ENCODE measurements at regions not wholly inside any gene's neighbourhood (a gene's known extent, or its start where the extent isn't known, plus 50 kb on each side); places are given as distances from the start of the nearest gene placed in this dataset.

DNA sequence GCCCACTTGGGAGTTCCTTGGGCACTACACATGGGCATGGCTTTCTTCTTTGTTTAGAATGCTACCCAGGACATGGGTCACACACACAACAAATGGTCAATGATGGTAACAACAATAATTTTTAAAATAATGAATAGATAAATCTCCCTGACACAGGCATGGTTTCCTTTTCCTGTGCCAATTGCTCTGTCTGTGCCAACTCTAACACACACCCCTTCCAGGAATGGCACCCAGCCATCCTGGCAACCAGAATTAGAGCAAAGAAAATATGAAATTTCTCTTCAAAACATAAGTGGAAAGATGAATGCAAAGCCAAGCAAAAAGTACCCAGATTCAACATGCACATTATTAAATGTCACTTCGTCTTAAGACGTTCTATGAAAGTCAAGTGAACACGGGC is 104.9 kb upstream of the SOX5 start:
- TF ChIP-seq POLR2AphosphoS5 (IDR thresholded peaks at IDR 0.05; ENCODE audit: low read depth, low read length) (no peak), TCF7L2 (IDR thresholded peaks at IDR 0.05; ENCODE audit: low read depth, low read length) (no peak), SIN3A (IDR thresholded peaks at IDR 0.05; ENCODE audit: borderline replicate concordance, insufficient read depth, low read depth, low read length) (no peak)
- TF ChIP-seq, protein P1, sequence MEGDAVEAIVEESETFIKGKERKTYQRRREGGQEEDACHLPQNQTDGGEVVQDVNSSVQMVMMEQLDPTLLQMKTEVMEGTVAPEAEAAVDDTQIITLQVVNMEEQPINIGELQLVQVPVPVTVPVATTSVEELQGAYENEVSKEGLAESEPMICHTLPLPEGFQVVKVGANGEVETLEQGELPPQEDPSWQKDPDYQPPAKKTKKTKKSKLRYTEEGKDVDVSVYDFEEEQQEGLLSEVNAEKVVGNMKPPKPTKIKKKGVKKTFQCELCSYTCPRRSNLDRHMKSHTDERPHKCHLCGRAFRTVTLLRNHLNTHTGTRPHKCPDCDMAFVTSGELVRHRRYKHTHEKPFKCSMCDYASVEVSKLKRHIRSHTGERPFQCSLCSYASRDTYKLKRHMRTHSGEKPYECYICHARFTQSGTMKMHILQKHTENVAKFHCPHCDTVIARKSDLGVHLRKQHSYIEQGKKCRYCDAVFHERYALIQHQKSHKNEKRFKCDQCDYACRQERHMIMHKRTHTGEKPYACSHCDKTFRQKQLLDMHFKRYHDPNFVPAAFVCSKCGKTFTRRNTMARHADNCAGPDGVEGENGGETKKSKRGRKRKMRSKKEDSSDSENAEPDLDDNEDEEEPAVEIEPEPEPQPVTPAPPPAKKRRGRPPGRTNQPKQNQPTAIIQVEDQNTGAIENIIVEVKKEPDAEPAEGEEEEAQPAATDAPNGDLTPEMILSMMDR (IDR thresholded peaks at IDR 0.05): no peak
- TF ChIP-seq, protein P2, sequence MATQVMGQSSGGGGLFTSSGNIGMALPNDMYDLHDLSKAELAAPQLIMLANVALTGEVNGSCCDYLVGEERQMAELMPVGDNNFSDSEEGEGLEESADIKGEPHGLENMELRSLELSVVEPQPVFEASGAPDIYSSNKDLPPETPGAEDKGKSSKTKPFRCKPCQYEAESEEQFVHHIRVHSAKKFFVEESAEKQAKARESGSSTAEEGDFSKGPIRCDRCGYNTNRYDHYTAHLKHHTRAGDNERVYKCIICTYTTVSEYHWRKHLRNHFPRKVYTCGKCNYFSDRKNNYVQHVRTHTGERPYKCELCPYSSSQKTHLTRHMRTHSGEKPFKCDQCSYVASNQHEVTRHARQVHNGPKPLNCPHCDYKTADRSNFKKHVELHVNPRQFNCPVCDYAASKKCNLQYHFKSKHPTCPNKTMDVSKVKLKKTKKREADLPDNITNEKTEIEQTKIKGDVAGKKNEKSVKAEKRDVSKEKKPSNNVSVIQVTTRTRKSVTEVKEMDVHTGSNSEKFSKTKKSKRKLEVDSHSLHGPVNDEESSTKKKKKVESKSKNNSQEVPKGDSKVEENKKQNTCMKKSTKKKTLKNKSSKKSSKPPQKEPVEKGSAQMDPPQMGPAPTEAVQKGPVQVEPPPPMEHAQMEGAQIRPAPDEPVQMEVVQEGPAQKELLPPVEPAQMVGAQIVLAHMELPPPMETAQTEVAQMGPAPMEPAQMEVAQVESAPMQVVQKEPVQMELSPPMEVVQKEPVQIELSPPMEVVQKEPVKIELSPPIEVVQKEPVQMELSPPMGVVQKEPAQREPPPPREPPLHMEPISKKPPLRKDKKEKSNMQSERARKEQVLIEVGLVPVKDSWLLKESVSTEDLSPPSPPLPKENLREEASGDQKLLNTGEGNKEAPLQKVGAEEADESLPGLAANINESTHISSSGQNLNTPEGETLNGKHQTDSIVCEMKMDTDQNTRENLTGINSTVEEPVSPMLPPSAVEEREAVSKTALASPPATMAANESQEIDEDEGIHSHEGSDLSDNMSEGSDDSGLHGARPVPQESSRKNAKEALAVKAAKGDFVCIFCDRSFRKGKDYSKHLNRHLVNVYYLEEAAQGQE (IDR thresholded peaks at IDR 0.05; ENCODE audit: insufficient read depth in 1 of 2, low read depth in 2 of 2, low read length in 1 of 2): no peak

All from Panc1 (cell line).